Spleen (tissue), 11 donors: ENCODE measurements at regions not wholly inside any gene's neighbourhood (a gene's known extent, or its start where the extent isn't known, plus 50 kb on each side); places are given as distances from the start of the nearest gene placed in this dataset.

Experiments used
- DNase-seq: peaks from one replicate; pipeline ENCODE4 v3.0.0-alpha.2; 2020
- H3K27ac ChIP-seq, 8 donors: fragments of 200-600 bp; sonication (generic) in 7 of 8; 1 replicate in 4 of 8; 2 replicates in 4 of 8; pipeline versions ENCODE4 v1.5.0 to v1.8.0; 2016 to 2021; ENCODE audit warnings: inconsistent platforms in 4 of 8, mild to moderate bottlenecking in 4 of 8, moderate library complexity in 1 of 8
- H3K27me3 ChIP-seq, 7 donors: fragments of 200-600 bp; sonication (generic) in 6 of 7; replicated peaks in 1 of 7; 1 replicate in 4 of 7; 2 replicates in 3 of 7; pipeline versions ENCODE4 v1.5.0 to v1.8.0; 2016 to 2021; ENCODE audit warnings: inconsistent platforms in 3 of 7, mild to moderate bottlenecking in 1 of 7
- H3K36me3 ChIP-seq, 6 donors: fragments of 200-600 bp; sonication (generic) in 5 of 6; 1 replicate in 4 of 6; 2 replicates in 2 of 6; pipeline versions ENCODE4 v1.5.0 to v1.8.0; 2016 to 2021; ENCODE audit warnings: inconsistent platforms in 2 of 6
- H3K4me1 ChIP-seq, 6 donors: fragments of 200-600 bp; sonication (generic) in 5 of 6; 1 replicate in 3 of 6; 2 replicates in 3 of 6; pipeline versions ENCODE4 v1.5.0 to v1.8.0; 2016 to 2021; ENCODE audit warnings: inconsistent platforms in 3 of 6
- H3K4me3 ChIP-seq, 8 donors: fragments of 200-600 bp; sonication (generic) in 7 of 8; 1 replicate in 4 of 8; 2 replicates in 4 of 8; pipeline versions ENCODE4 v1.5.0 to v1.8.0; 2016 to 2021; ENCODE audit warnings: inconsistent platforms in 4 of 8, mild to moderate bottlenecking in 4 of 8, moderate library complexity in 2 of 8
- H3K9me3 ChIP-seq, 8 donors: fragments of 200-600 bp; sonication (generic) in 7 of 8; 1 replicate in 4 of 8; 2 replicates in 4 of 8; pipeline versions ENCODE4 v1.5.0 to v1.8.0; 2016 to 2021; ENCODE audit warnings: inconsistent platforms in 4 of 8
- POLR2A ChIP-seq, 3 donors: fragments of 450-650 bp; IDR thresholded peaks; one replicate each; pipeline ENCODE4 v1.5.1; 2017; ENCODE audit warnings: antibody characterized with exemption in 3 of 3, mild to moderate bottlenecking in 1 of 3
- POLR2AphosphoS5 ChIP-seq, 3 donors: sonication (generic); formaldehyde crosslinking; IDR thresholded peaks; one replicate each; pipeline ENCODE4 v1.5.1; 2017; ENCODE audit warnings: antibody characterized with exemption in 3 of 3
- WGBS, 5 donors: extraction: QIAGEN DNeasy Blood & Tissue Kit in 3 of 5; methylation state at CpG; one replicate each; pipeline versions ENCODE4 v1.1.5 to v1.1.7; 2013 to 2018; 5-methylcytosine and 5-hydroxymethylcytosine counted together
- intact Hi-C: fragments of 100-400 bp; cut with DNase I; formaldehyde crosslinking; loops from one replicate; pipeline ENCODE4 v1.15.0; 2023; ENCODE audit warnings: low total_unique reads
- TF ChIP-seq, protein P1 (sequence below), 11 experiments: fragments of 200-600 bp in 7 of 11; fragments of 450-650 bp in 4 of 11; sonication (generic) in 4 of 11; IDR thresholded peaks in 8 of 11; conservative IDR thresholded peaks in 3 of 11; 1 replicate in 7 of 11; 2 replicates in 4 of 11; pipeline versions ENCODE4 v1.4.0 to v1.8.0; 2016 to 2021; ENCODE audit warnings: antibody characterized with exemption in 11 of 11, inconsistent platforms in 4 of 11, mild to moderate bottlenecking in 1 of 11
- donor health status: healthy with polysubstance abuse.
- donor health status: DM: no; HTN: no; CAD: no; lungs with moderate emphysema.
- donor health status: DM: no; HTN: no; CAD: no.
- donor health status: Bipolar disorder and iron deficiency.
- donor health status: healthy.
- donor health status: DM: no; HTN: no; CAD: no.
- donor health status: DM: yes; HTN: yes; CAD: no.

DNA sequence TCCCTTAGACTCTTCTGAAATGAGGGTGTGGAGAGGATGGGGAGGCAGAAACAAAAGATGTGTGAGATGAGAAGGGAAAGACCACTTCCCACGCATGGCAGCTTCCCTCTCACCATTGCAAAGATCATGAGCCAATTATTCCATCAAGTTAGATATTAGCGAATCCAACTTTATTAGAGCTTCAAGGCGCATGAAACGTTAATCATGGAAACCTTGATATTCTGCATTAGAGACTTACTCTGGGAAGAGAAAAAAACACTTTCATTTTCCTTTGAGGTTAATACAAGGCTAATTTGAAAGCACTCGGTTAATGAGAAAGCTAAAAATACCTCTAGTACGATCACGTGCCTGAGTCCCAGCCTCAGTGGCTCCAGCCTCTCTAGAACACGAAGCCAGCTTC is 220.6 kb upstream of the RPL38 start:
- H3K27ac ChIP-seq: no peak overlapping the region
- intact Hi-C loops: no loop called here

DNA sequence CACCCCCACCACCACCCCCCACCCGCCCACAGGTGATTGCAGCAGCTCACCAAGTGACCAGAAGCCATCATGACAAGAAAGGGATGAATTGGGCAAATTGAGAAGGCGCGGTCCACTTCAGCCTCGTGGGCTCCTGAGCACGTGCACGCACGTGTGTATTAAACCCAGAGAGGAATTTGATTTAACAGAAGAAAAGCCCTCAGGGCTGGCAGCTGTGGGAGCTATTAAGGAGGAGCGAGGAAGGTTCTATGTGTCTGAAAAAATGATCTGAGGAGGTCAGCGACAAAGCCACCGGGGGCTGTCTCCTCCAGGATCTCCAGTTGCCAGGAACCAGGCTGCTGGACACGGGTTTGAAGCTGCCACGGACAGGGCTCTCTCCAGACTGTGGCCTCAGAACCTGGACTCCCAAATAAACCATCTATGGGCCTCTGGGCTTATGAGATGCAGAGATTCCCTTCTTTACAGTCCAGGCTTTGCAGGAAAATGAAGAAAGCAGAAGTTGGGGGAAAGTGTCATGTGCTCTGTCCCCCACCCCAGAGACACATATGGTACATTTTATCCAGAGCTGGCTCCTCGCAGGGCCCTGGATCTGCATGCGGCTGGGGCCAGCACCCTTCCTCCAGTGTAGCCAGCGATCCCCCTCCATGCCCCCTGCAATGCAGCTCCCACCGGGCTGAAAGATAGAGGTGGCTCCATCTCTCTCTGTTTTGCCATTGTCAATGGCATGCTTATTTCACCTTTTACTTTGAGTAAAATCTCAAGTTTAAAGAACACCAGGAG is 219.7 kb upstream of the RPL38 start:
- H3K36me3 ChIP-seq: no peaks in the 10 kb centered on the region
- peak; percentile 34 for DNase-seq
- peak overlapping the region in 1 of 8 donors; percentile 0 for H3K27ac ChIP-seq
- intact Hi-C loops: no loop called here
- no peak for TF ChIP-seq POLR2A (IDR thresholded peaks at IDR 0.05)
- TF ChIP-seq POLR2AphosphoS5 (IDR thresholded peaks at IDR 0.05): no peak
- TF ChIP-seq, protein P1, sequence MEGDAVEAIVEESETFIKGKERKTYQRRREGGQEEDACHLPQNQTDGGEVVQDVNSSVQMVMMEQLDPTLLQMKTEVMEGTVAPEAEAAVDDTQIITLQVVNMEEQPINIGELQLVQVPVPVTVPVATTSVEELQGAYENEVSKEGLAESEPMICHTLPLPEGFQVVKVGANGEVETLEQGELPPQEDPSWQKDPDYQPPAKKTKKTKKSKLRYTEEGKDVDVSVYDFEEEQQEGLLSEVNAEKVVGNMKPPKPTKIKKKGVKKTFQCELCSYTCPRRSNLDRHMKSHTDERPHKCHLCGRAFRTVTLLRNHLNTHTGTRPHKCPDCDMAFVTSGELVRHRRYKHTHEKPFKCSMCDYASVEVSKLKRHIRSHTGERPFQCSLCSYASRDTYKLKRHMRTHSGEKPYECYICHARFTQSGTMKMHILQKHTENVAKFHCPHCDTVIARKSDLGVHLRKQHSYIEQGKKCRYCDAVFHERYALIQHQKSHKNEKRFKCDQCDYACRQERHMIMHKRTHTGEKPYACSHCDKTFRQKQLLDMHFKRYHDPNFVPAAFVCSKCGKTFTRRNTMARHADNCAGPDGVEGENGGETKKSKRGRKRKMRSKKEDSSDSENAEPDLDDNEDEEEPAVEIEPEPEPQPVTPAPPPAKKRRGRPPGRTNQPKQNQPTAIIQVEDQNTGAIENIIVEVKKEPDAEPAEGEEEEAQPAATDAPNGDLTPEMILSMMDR (IDR thresholded peaks at IDR 0.05 in 8 of 11, conservative IDR thresholded peaks at IDR 0.05 in 3 of 11): no peak
- WGBS, 5 donors: 71 to 80% (median 79%) methylated on average over 16 of the region's 16 CpGs
- peak overlapping the region in 1 of 8 donors; percentile 6 for H3K4me3 ChIP-seq
- H3K9me3 ChIP-seq: no peaks in the 10 kb centered on the region
- H3K4me1 ChIP-seq: peaks cover 0 to 37% (median 14%) of the 10 kb centered on the region in 6 donors
- H3K27me3 ChIP-seq: peaks cover 0 to 27% (median 0%) of the 10 kb centered on the region in 7 donors

More for the DNA sequence above, 220.6 kb upstream of the RPL38 start:
- TF ChIP-seq POLR2A (IDR thresholded peaks at IDR 0.05) (no peak), POLR2AphosphoS5 (IDR thresholded peaks at IDR 0.05) (no peak)
- TF ChIP-seq, protein P1 (IDR thresholded peaks at IDR 0.05 in 8 of 11, conservative IDR thresholded peaks at IDR 0.05 in 3 of 11): no peak
- no peak for DNase-seq
- H3K4me3 ChIP-seq: no peak overlapping the region
- WGBS, 5 donors: 44 to 50% (median 49%) methylated on average over 8 of the region's 8 CpGs
- H3K9me3 ChIP-seq: no peaks in the 10 kb centered on the region
- peaks cover 0 to 28% (median 0%) of the 10 kb centered on the region in 7 donors for H3K27me3 ChIP-seq
- H3K4me1 ChIP-seq: peaks cover 0 to 37% (median 14%) of the 10 kb centered on the region in 6 donors
- H3K36me3 ChIP-seq: no peaks in the 10 kb centered on the region

DNA sequence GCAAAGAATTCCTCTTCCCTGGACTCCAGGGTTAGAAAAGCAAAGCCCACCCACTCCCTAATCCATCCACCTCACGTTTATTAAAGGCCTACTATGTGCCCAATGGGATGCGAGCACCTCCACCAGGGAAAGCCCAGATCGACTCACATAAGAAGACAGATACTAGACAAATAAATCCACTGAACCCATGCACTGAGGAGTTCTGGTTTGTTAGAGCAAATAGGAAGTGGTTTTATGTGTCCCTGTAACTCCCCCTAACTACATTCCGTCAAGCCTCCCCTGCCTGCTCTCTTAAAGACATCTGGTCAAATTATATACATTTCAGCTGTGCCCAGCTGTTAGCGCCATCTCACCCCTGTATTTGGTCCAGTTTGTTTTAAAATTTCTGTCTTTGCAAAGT is 218.5 kb upstream of the RPL38 start:
- TF ChIP-seq, protein P1 (IDR thresholded peaks at IDR 0.05 in 8 of 11, conservative IDR thresholded peaks at IDR 0.05 in 3 of 11): no peak
- TF ChIP-seq POLR2AphosphoS5 (IDR thresholded peaks at IDR 0.05): no peak
- no peak for TF ChIP-seq POLR2A (IDR thresholded peaks at IDR 0.05)
- H3K9me3 ChIP-seq: no peaks in the 10 kb centered on the region
- WGBS, 5 donors: 15 to 23% (median 17%) methylated on average over 5 of the region's 5 CpGs
- H3K4me1 ChIP-seq: peaks cover 0 to 37% (median 14%) of the 10 kb centered on the region in 6 donors
- peak overlapping the region in 1 of 8 donors; percentile 0 for H3K27ac ChIP-seq
- peaks cover 0 to 16% (median 0%) of the 10 kb centered on the region in 7 donors for H3K27me3 ChIP-seq
- intact Hi-C loops: no loop called here
- no peak overlapping the region for H3K4me3 ChIP-seq
- H3K36me3 ChIP-seq: no peaks in the 10 kb centered on the region
- DNase-seq: no peak

DNA sequence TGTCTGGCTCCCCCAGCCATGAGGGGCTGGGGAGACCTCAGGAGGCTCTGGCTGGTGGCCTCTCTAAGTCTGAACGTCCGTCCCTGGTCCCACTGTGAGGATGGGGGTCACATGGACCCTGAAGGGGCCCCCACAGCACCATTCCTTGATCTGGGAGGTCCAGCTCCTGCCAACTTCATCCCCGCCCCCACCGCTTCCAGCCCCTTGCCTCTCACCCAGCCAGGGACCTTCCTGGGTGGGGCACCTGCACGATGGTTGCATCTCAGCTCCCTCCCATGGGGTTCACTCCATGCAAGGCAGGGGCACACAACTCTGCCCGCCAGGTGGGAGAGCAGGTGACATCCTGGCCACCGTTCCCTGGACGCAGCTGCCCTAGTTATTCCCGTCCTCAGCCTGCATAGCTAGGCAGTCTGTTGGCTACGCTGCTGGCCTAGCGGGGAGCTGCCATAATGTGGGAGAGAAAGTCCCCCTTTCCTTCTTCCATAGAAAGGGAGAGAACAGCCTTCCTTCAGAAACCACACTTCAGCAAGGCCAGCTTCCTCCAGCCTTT is 217.9 kb upstream of the RPL38 start:
- Histone ChIP-seq H3K4me3 (no peak overlapping the region), H3K9me3 (no peaks in the 10 kb centered on the region), H3K36me3 (no peaks in the 10 kb centered on the region), H3K4me1 (peaks cover 0 to 37% (median 14%) of the 10 kb centered on the region in 6 donors), H3K27me3 (peaks cover 0 to 16% (median 0%) of the 10 kb centered on the region in 7 donors), H3K27ac (no peak overlapping the region)
- DNase-seq: peak; percentile 60
- WGBS, 5 donors: 77 to 89% (median 84%) methylated on average over 8 to 11 of the region's 11 CpGs
- intact Hi-C loops: no loop called here
- TF ChIP-seq, protein P1 (IDR thresholded peaks at IDR 0.05 in 8 of 11, conservative IDR thresholded peaks at IDR 0.05 in 3 of 11): no peak
- TF ChIP-seq POLR2A (IDR thresholded peaks at IDR 0.05) (no peak), POLR2AphosphoS5 (IDR thresholded peaks at IDR 0.05) (no peak)
